Bronchial epithelial cell (primary cell): ENCODE measurements at regions not wholly inside any gene's neighbourhood (a gene's known extent, or its start where the extent isn't known, plus 50 kb on each side); places are given as distances from the start of the nearest gene placed in this dataset.
A peak's percentile ranks its signal among the peaks of the same experiment; 100 is the strongest.

ENCODE experiments used
- DNase-seq: peaks from one replicate; pipeline ENCODE4 v3.0.0-alpha.2; 2010; ENCODE audit warnings: low read depth
- FAIRE-seq: peaks from 2 replicates; lab custom pipeline; 2011; peaks lifted over from hg19 to GRCh38; lab: Jason Lieb, UNC
- H3K27me3 ChIP-seq: 2 replicates; pipeline ENCODE4 v1.5.1; 2011; ENCODE audit warnings: low read length; ENCODE audit not compliant: control insufficient read depth, insufficient read depth
- H3K36me3 ChIP-seq: 2 replicates; pipeline ENCODE4 v1.5.1; 2011; ENCODE audit warnings: low read length; ENCODE audit not compliant: control insufficient read depth, insufficient read depth
- H3K4me3 ChIP-seq: 2 replicates; pipeline ENCODE4 v1.5.1; 2011; ENCODE audit warnings: mild to moderate bottlenecking, low read depth, low read length, control low read depth
- CTCF ChIP-seq: IDR thresholded peaks from 2 replicates; pipeline ENCODE4 v1.5.1; 2011; ENCODE audit warnings: mild to moderate bottlenecking, moderate library complexity, low read length, control low read depth, inconsistent platforms; ENCODE audit not compliant: insufficient read depth, severe bottlenecking

- Histone ChIP-seq H3K36me3 (no peaks in the 10 kb centered on the region), H3K4me3 (no peak overlapping the region), H3K27me3 (no peaks in the 10 kb centered on the region)
- DNase-seq (no peak), FAIRE-seq (no peak)
- no peak for TF ChIP-seq CTCF
Observed at GRCh38 chr4:180052629-180053028, 2190.6 kb upstream of the TENM3 start.

DNA sequence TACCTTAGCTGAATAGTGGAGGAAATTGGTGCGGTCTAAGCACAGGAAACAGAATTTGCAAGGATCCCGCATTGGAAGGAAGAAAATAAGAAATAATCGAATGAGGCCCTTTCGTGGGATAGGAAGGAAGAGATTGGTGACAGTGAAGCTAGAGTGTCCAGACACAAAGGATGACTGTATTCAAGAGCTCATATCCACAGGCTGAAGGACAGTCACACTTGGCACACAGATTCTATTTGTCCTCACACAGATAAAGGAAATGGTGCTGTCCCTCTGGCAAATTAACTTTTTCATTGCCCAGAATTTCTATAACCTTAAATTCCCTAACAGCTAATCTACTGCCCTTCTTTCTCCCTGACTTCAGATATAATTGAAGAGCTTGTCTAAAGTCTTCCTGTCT lies 2188.9 kb upstream of the TENM3 start:
- Histone ChIP-seq H3K27me3 (peaks cover 5% of the 10 kb centered on the region), H3K36me3 (no peaks in the 10 kb centered on the region), H3K4me3 (no peak overlapping the region)
- DNase-seq (no peak), FAIRE-seq (no peak)
- no peak for TF ChIP-seq CTCF

GRCh38 chr4:180057299-180057721 lies 2185.9 kb upstream of the TENM3 start:
- H3K4me3 ChIP-seq, result no peak overlapping the region
- peak; percentile 40 for FAIRE-seq
- H3K27me3 ChIP-seq, result peaks cover 11% of the 10 kb centered on the region
- TF ChIP-seq CTCF, result no peak
- no peak for DNase-seq
- H3K36me3 ChIP-seq, result no peaks in the 10 kb centered on the region

- no peak for TF ChIP-seq CTCF
- no peak for FAIRE-seq
- DNase-seq, result no peak
- H3K27me3 ChIP-seq, result peaks cover 11% of the 10 kb centered on the region
- no peaks in the 10 kb centered on the region for H3K36me3 ChIP-seq
- H3K4me3 ChIP-seq, result peak overlapping the region; percentile 37
Observed at GRCh38 chr4:180057891-180058671, 2185.1 kb upstream of the TENM3 start.

- peaks cover 11% of the 10 kb centered on the region for H3K27me3 ChIP-seq
Observed at GRCh38 chr4:180058691-180059215, 2184.4 kb upstream of the TENM3 start.

More at GRCh38 chr4:180058691-180059215, 2184.4 kb upstream of the TENM3 start:
- no peaks in the 10 kb centered on the region for H3K36me3 ChIP-seq
- H3K4me3 ChIP-seq, result peak overlapping the region; percentile 37
- FAIRE-seq (no peak), DNase-seq (no peak)
- TF ChIP-seq CTCF, result no peak
